CD14-positive monocyte (primary cell): ENCODE measurements at regions not wholly inside any gene's neighbourhood (a gene's known extent, or its start where the extent isn't known, plus 50 kb on each side); places are given as distances from the start of the nearest gene placed in this dataset.

Source experiments
- DNase-seq, 3 donors: peaks; one replicate each; pipeline ENCODE4 v3.0.0-alpha.2; 2011 to 2022
- H2AFZ ChIP-seq: 2 replicates; pipeline ENCODE4 v1.6.0; 2012; ENCODE audit warnings: mild to moderate bottlenecking, low read depth, low read length, inconsistent platforms; ENCODE audit not compliant: insufficient read depth, poor library complexity, severe bottlenecking
- H3K27ac ChIP-seq, 2 donors: 1 replicate in 1 of 2; 2 replicates in 1 of 2; pipeline ENCODE4 v1.5.1; 2012 to 2013; ENCODE audit warnings: low read length in 2 of 2, control low read depth in 1 of 2, inconsistent platforms in 1 of 2, low read depth in 1 of 2, mild to moderate bottlenecking in 1 of 2
- H3K27me3 ChIP-seq, 2 donors: one replicate each; pipeline versions ENCODE4 v1.6.0 to v1.6.1; 2011 to 2013; ENCODE audit warnings: low read length in 2 of 2; ENCODE audit not compliant: control insufficient read depth in 2 of 2, insufficient read depth in 2 of 2
- H3K36me3 ChIP-seq, 2 donors: replicated peaks in 1 of 2; 1 replicate in 1 of 2; 2 replicates in 1 of 2; pipeline versions ENCODE4 v1.5.1 to v1.6.1; 2012 to 2013; ENCODE audit warnings: low read length in 2 of 2, control low read depth in 1 of 2, inconsistent platforms in 1 of 2, mild to moderate bottlenecking in 1 of 2; ENCODE audit not compliant: insufficient read depth in 2 of 2, control insufficient read depth in 1 of 2
- H3K4me1 ChIP-seq, 2 donors: 1 replicate in 1 of 2; 2 replicates in 1 of 2; pipeline versions ENCODE4 v1.5.1 to v1.6.1; 2012 to 2013; ENCODE audit warnings: low read length in 2 of 2, control low read depth in 1 of 2, inconsistent platforms in 1 of 2, mild to moderate bottlenecking in 1 of 2, moderate library complexity in 1 of 2; ENCODE audit not compliant: insufficient read depth in 2 of 2, control insufficient read depth in 1 of 2
- H3K4me2 ChIP-seq: replicated peaks from 2 replicates; pipeline ENCODE3; 2012; ENCODE audit warnings: low read length, moderate library complexity, mild to moderate bottlenecking; ENCODE audit not compliant: poor library complexity, severe bottlenecking; ENCODE audit errors: extremely low read depth
- H3K4me3 ChIP-seq, 3 experiments: fragments of 200-600 bp in 1 of 3; sonication (generic) in 1 of 3; replicated peaks in 1 of 3; 1 replicate in 2 of 3; 2 replicates in 1 of 3; pipeline ENCODE4 v1.5.1; 2011 to 2013; ENCODE audit warnings: low read length in 3 of 3, mild to moderate bottlenecking in 3 of 3, control low read depth in 2 of 3, low read depth in 2 of 3, inconsistent platforms in 1 of 3, moderate library complexity in 1 of 3
- H3K79me2 ChIP-seq: 2 replicates; pipeline ENCODE4 v1.6.0; 2012; ENCODE audit warnings: mild to moderate bottlenecking, control low read depth, inconsistent platforms, low read length, moderate library complexity; ENCODE audit not compliant: insufficient read depth
- H3K9ac ChIP-seq: 2 replicates; pipeline ENCODE4 v1.6.0; 2017; ENCODE audit warnings: low read length, mild to moderate bottlenecking; ENCODE audit not compliant: insufficient read depth, poor library complexity, severe bottlenecking
- H3K9me3 ChIP-seq, 2 donors: replicated peaks in 1 of 2; 1 replicate in 1 of 2; 2 replicates in 1 of 2; pipeline versions ENCODE4 v1.5.1 to v1.6.1; 2012 to 2013; ENCODE audit warnings: low read length in 2 of 2, control low read depth in 1 of 2; ENCODE audit not compliant: control insufficient read depth in 1 of 2, insufficient read depth in 1 of 2
- H4K20me1 ChIP-seq: 2 replicates; pipeline ENCODE4 v1.6.0; 2012; ENCODE audit warnings: mild to moderate bottlenecking, low read length, control low read depth, moderate library complexity; ENCODE audit not compliant: insufficient read depth
- H3K27ac Mint-ChIP-seq, 7 donors: one replicate each; pipeline ENCODE4 v1.8.0; 2020; ENCODE audit warnings: mild to moderate bottlenecking in 7 of 7, mixed read lengths in 7 of 7, moderate library complexity in 6 of 7, inconsistent platforms in 2 of 7
- H3K27me3 Mint-ChIP-seq, 3 donors: one replicate each; pipeline ENCODE4 v1.8.0; 2021 to 2022; ENCODE audit warnings: low read depth in 3 of 3, mild to moderate bottlenecking in 3 of 3, mixed read lengths in 3 of 3, moderate library complexity in 3 of 3, inconsistent platforms in 1 of 3
- H3K36me3 Mint-ChIP-seq, 2 donors: one replicate each; pipeline ENCODE4 v1.8.0; 2020; ENCODE audit warnings: mixed read lengths in 2 of 2, inconsistent platforms in 1 of 2, mild to moderate bottlenecking in 1 of 2
- H3K4me1 Mint-ChIP-seq: one replicate; pipeline ENCODE4 v1.8.0; 2020; ENCODE audit warnings: mild to moderate bottlenecking, mixed read lengths
- H3K4me3 Mint-ChIP-seq, 2 donors: one replicate each; pipeline ENCODE4 v1.8.0; 2020; ENCODE audit warnings: mild to moderate bottlenecking in 2 of 2, mixed read lengths in 2 of 2, moderate library complexity in 1 of 2
- H3K9me3 Mint-ChIP-seq, 7 donors: one replicate each; pipeline ENCODE4 v1.8.0; 2020 to 2022; ENCODE audit warnings: mixed read lengths in 7 of 7, mild to moderate bottlenecking in 6 of 7, moderate library complexity in 6 of 7, inconsistent platforms in 2 of 7
- WGBS: methylation state at CpG from one replicate; pipeline ENCODE4 v1.1.5; 2013; ENCODE audit warnings: missing lambda C conversion rate; ENCODE audit not compliant: insufficient coverage; 5-methylcytosine and 5-hydroxymethylcytosine counted together
- intact Hi-C, 2 donors: fragments of 100-400 bp; cut with micrococcal nuclease; formaldehyde crosslinking; loops; one replicate each; pipeline versions ENCODE4 v1.15.0 to v1.15.1; 2023
- TF ChIP-seq, protein P1 (sequence below): fragments of 200-600 bp; IDR thresholded peaks from one replicate; pipeline ENCODE4 v1.8.0; 2022; ENCODE audit warnings: antibody characterized with exemption, mild to moderate bottlenecking

DNA sequence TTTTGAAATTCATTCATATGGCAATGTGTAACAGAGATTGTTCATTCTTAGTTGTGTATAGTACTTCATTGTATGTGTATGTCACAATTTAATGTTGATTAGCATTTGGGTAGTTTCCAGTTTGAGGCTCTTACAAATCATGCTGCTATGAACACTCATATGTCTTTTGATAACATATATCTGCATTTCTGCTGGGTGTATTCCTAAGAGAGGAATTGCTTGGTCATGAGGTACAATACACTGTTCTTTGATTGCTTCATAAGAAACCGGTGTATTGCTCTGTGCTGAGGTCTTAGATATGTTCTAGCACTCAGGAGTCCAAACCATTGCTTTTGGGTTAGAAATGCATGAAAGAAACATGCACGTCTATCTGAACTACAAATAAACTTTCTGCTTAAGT, 492.9 kb upstream of the JAG1 start:
- no peaks in the 10 kb centered on the region for H3K4me1 ChIP-seq
- H3K27me3 Mint-ChIP-seq = peaks cover 0 to 3% (median 1%) of the 10 kb centered on the region in 3 donors
- H3K4me3 Mint-ChIP-seq = no peak overlapping the region
- intact Hi-C loops = no loop called here
- H2AFZ ChIP-seq = no peak overlapping the region
- H3K79me2 ChIP-seq = no peaks in the 10 kb centered on the region
- TF ChIP-seq, protein P1, sequence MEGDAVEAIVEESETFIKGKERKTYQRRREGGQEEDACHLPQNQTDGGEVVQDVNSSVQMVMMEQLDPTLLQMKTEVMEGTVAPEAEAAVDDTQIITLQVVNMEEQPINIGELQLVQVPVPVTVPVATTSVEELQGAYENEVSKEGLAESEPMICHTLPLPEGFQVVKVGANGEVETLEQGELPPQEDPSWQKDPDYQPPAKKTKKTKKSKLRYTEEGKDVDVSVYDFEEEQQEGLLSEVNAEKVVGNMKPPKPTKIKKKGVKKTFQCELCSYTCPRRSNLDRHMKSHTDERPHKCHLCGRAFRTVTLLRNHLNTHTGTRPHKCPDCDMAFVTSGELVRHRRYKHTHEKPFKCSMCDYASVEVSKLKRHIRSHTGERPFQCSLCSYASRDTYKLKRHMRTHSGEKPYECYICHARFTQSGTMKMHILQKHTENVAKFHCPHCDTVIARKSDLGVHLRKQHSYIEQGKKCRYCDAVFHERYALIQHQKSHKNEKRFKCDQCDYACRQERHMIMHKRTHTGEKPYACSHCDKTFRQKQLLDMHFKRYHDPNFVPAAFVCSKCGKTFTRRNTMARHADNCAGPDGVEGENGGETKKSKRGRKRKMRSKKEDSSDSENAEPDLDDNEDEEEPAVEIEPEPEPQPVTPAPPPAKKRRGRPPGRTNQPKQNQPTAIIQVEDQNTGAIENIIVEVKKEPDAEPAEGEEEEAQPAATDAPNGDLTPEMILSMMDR = no peak
- WGBS = no CpG with 5 or more reads among the region's 2 CpGs
- H3K9me3 Mint-ChIP-seq = peaks cover 0 to 3% (median 0%) of the 10 kb centered on the region in 7 donors
- no peaks in the 10 kb centered on the region for H3K36me3 Mint-ChIP-seq
- no peak overlapping the region for H3K9ac ChIP-seq
- H4K20me1 ChIP-seq = no peaks in the 10 kb centered on the region
- no peaks in the 10 kb centered on the region for H3K36me3 ChIP-seq
- no peak overlapping the region for H3K4me3 ChIP-seq
- no peak overlapping the region for H3K27ac ChIP-seq
- H3K27me3 ChIP-seq = no peaks in the 10 kb centered on the region
- H3K9me3 ChIP-seq = no peaks in the 10 kb centered on the region
- no peak for DNase-seq
- no peak overlapping the region for H3K4me2 ChIP-seq
- peaks cover 8% of the 10 kb centered on the region for H3K4me1 Mint-ChIP-seq
- no peak overlapping the region for H3K27ac Mint-ChIP-seq

DNA sequence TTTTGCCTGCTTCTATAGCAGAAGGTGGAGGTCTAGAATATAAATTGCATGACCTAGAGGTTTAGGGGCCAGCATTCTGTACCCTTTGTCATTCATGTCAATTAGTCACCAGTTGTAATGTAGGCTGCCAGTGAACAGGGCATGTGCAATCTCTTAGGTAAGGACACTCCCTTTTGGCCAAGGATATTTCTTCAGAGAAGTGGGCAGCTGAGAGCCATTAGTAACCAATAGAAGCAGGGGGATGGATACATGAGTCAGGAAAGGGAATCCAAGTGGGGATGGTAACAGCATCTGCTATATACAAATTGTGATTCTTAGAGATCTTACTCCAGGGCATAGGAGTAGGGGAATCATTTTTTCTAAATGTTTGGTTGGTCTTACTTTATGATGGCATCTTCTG, 494.2 kb upstream of the JAG1 start:
- H3K79me2 ChIP-seq = no peaks in the 10 kb centered on the region
- peaks cover 0 to 3% (median 1%) of the 10 kb centered on the region in 3 donors for H3K27me3 Mint-ChIP-seq
- no peak overlapping the region for H3K9ac ChIP-seq
- no peak for DNase-seq
- H3K27me3 ChIP-seq = no peaks in the 10 kb centered on the region
- no peaks in the 10 kb centered on the region for H3K36me3 ChIP-seq
- H3K4me3 Mint-ChIP-seq = no peak overlapping the region
- H3K9me3 Mint-ChIP-seq = peaks cover 0 to 3% (median 0%) of the 10 kb centered on the region in 7 donors
- H3K4me1 Mint-ChIP-seq = peaks cover 8% of the 10 kb centered on the region
- no peaks in the 10 kb centered on the region for H3K36me3 Mint-ChIP-seq
- H3K4me3 ChIP-seq = no peak overlapping the region
- no peak overlapping the region for H3K27ac Mint-ChIP-seq
- no peak overlapping the region for H2AFZ ChIP-seq
- no peaks in the 10 kb centered on the region for H3K4me1 ChIP-seq
- intact Hi-C loops = no loop called here
- TF ChIP-seq, protein P1 = no peak
- H3K27ac ChIP-seq = no peak overlapping the region
- H3K4me2 ChIP-seq = no peak overlapping the region
- no peaks in the 10 kb centered on the region for H4K20me1 ChIP-seq
- no peaks in the 10 kb centered on the region for H3K9me3 ChIP-seq
